Tibial nerve (tissue), 4 donors: ENCODE measurements at regions not wholly inside any gene's neighbourhood (a gene's known extent, or its start where the extent isn't known, plus 50 kb on each side); places are given as distances from the start of the nearest gene placed in this dataset.
"Not testable (repeated sequence)": the region's sequence is repeated elsewhere in the genome, so short reads cannot be mapped to it uniquely, and the experiment has no call there.

ENCODE experiments used
- DNase-seq, 2 donors: peaks; one replicate each; pipeline ENCODE4 v3.0.0-alpha.2; 2019; ENCODE audit warnings: low spot score in 2 of 2
- H3K27ac ChIP-seq, 4 donors: fragments of 200-600 bp; sonication (generic) in 3 of 4; one replicate each; pipeline ENCODE4 v1.5.1; 2017 to 2019; ENCODE audit warnings: mild to moderate bottlenecking in 1 of 4
- H3K27me3 ChIP-seq, 2 donors: fragments of 200-600 bp; sonication (generic) in 1 of 2; one replicate each; pipeline versions ENCODE4 v1.5.1 to v1.6.0; 2017 to 2019
- H3K36me3 ChIP-seq, 3 donors: fragments of 200-600 bp; sonication (generic); one replicate each; pipeline ENCODE4 v1.5.1; 2018 to 2019
- H3K4me1 ChIP-seq, 4 donors: fragments of 200-600 bp; sonication (generic) in 3 of 4; one replicate each; pipeline ENCODE4 v1.5.1; 2017 to 2019
- H3K4me3 ChIP-seq, 4 donors: fragments of 200-600 bp; sonication (generic) in 3 of 4; one replicate each; pipeline ENCODE4 v1.5.1; 2017 to 2019; ENCODE audit warnings: mild to moderate bottlenecking in 1 of 4, moderate library complexity in 1 of 4
- H3K9me3 ChIP-seq, 4 donors: fragments of 200-600 bp; sonication (generic) in 3 of 4; one replicate each; pipeline ENCODE4 v1.5.1; 2017 to 2019
- EP300 ChIP-seq, 2 donors: sonication (generic); formaldehyde crosslinking; IDR thresholded peaks; one replicate each; pipeline ENCODE4 v1.6.1; 2017; ENCODE audit warnings: antibody characterized with exemption in 2 of 2, mild to moderate bottlenecking in 1 of 2
- POLR2A ChIP-seq, 2 donors: fragments of 450-650 bp; IDR thresholded peaks; one replicate each; pipeline ENCODE4 v1.6.1; 2017; ENCODE audit warnings: antibody characterized with exemption in 2 of 2, mild to moderate bottlenecking in 2 of 2, moderate library complexity in 2 of 2
- WGBS, 2 donors: methylation state at CpG; one replicate each; pipeline ENCODE4 v1.1.5; 2018; 5-methylcytosine and 5-hydroxymethylcytosine counted together
- TF ChIP-seq, protein P1 (sequence below), 5 experiments: fragments of 200-600 bp in 3 of 5; fragments of 450-650 bp in 2 of 5; sonication (generic) in 3 of 5; IDR thresholded peaks; one replicate each; pipeline ENCODE4 v1.5.1; 2016 to 2019; ENCODE audit warnings: antibody characterized with exemption in 5 of 5, mild to moderate bottlenecking in 3 of 5, moderate library complexity in 2 of 5

DNA sequence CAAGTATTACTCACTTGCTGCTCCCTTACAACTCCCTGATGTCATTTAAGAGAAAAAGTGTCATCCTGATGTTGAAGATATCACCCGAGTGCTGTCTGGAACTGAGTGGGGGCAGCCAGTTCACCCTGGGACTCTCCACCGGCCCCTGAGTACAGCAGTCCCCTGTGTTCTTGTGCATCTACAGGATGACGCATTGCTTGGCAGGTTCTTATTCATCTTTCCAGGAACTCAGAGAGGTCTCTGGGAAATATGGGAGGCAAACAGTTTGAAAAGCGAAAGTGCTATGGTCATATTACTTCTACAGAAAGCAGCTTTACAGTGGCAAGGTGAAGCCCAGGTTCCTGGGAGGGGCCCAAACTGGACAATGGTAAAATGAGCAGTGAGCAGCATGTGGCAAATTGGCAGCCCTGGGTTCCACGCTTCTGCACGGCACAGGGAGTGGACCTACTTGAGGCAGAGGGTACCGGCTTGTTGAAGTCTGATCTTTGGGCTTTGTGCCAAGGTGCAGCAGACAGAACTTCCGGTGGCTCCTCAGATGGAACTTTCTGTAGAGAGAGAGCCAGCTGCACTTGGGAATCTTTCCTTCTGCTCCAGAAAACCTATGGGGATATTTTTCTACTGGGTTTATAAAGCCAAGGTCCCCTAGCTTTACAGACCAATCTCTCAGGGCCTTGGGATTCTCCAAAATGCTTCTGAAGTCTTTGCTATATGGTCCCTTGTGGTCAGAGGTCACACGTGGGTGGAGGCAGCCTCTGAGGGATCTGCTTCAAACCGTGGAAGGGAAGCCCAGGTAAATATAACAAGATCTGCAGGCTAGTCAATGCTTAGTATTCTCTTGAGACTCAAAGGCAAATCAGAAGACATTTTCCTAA is 128.3 kb downstream of the MAP3K7 start:
- TF ChIP-seq, protein P1, sequence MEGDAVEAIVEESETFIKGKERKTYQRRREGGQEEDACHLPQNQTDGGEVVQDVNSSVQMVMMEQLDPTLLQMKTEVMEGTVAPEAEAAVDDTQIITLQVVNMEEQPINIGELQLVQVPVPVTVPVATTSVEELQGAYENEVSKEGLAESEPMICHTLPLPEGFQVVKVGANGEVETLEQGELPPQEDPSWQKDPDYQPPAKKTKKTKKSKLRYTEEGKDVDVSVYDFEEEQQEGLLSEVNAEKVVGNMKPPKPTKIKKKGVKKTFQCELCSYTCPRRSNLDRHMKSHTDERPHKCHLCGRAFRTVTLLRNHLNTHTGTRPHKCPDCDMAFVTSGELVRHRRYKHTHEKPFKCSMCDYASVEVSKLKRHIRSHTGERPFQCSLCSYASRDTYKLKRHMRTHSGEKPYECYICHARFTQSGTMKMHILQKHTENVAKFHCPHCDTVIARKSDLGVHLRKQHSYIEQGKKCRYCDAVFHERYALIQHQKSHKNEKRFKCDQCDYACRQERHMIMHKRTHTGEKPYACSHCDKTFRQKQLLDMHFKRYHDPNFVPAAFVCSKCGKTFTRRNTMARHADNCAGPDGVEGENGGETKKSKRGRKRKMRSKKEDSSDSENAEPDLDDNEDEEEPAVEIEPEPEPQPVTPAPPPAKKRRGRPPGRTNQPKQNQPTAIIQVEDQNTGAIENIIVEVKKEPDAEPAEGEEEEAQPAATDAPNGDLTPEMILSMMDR (IDR thresholded peaks at IDR 0.05), result no peak
- TF ChIP-seq POLR2A (IDR thresholded peaks at IDR 0.05), result no peak
- TF ChIP-seq EP300 (IDR thresholded peaks at IDR 0.05), result no peak
- Histone ChIP-seq H3K4me3 (no peak overlapping the region), H3K36me3 (no peaks in the 10 kb centered on the region), H3K9me3 (no peaks in the 10 kb centered on the region), H3K27me3 (no peaks in the 10 kb centered on the region), H3K4me1 (no peaks in the 10 kb centered on the region), H3K27ac (no peak overlapping the region)
- DNase-seq, result no peak
- WGBS, 2 donors, result 65 to 71% methylated on average over 9 to 10 of the region's 10 CpGs

DNA sequence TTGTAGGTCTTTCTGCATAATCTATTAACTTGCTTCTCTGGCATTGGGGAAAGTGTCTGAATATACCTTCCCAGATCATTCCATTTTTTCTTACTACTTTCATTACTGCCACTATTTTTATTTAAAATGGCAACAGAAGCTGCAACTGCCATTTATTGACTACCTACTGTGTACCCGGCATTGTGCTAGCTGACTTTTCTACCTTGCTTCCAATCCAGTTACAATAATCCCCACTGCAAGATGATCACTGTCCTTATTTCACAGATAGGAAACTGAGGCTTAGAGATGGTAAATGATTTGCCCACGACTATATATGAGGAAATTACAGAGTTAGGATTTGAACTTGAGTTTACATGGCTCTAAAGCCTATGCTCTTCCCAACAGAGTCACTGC is 129.0 kb downstream of the MAP3K7 start:
- no peak for DNase-seq
- H3K36me3 ChIP-seq, result no peaks in the 10 kb centered on the region
- H3K4me3 ChIP-seq, result no peak overlapping the region
- H3K9me3 ChIP-seq, result no peaks in the 10 kb centered on the region
- H3K4me1 ChIP-seq, result no peaks in the 10 kb centered on the region
- 96 to 97% methylated on average over 2 of the region's 2 CpGs for WGBS, 2 donors
- H3K27me3 ChIP-seq, result no peaks in the 10 kb centered on the region
- TF ChIP-seq POLR2A (IDR thresholded peaks at IDR 0.05), result no peak
- TF ChIP-seq EP300 (IDR thresholded peaks at IDR 0.05), result no peak
- TF ChIP-seq, protein P1 (IDR thresholded peaks at IDR 0.05), result no peak
- H3K27ac ChIP-seq, result no peak overlapping the region

DNA sequence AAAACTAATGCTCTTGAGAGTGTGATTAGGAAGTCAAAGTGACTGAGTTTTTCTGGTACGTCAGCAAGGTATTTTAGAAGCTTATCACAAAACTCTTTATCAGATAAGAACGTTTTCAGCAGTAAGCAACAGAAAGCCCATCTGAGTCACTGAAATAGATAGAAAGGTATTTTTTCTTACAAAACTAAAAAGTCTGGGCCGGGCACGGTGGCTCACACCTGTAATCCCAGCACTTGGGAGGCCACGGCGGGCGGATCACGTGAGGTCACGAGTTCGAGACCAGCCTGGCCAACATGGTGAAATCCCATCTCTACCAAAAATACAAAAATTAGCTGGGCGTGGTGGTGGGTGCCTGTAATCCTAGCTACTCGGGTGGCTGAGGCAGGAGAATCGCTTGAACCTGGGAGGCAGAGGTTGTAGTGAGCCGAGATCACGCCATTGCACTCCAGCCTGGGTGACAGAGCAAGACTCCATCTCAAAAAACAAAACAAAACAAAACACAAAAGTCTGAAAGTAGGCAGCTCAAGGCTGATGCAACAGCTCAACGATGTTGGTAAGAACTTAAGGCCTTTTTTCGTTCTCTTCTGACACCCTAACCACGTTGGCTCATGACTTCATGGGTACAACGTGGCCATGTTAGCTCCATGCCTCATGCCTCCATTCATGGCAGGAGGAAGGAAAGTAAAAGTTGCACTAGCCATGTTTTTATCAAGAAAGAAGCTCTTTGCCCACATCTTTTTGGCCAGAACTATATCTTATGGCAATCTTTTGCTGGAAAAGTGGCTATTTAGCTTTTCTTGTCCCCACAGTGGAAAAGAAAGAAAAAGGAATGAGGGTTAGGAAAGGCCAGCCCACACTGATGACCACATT is 129.6 kb downstream of the MAP3K7 start:
- not testable (repeated sequence) for H3K9me3 ChIP-seq, H3K4me3 ChIP-seq, H3K27ac ChIP-seq, DNase-seq, H3K4me1 ChIP-seq, H3K36me3 ChIP-seq, H3K27me3 ChIP-seq
- WGBS, 2 donors, result 92 to 93% methylated on average over 19 of the region's 19 CpGs

DNA sequence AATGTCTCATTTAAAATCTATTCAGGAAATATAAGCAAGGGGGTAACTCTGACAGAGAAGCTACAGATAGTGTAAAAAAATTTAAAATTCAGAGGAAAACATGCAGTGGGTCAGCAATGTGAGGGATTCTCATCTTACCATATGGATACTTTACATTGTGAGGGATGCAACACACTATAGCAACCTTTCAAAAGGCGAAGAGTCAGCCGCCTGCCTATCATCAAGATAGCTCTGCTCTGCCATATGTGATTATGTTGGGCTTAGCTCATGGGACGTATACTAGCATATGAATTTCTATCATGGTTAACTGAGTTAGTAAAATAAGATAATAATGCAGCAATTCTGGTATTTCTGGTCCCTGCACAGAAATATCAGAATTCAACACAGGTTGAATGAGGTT is 130.9 kb downstream of the MAP3K7 start:
- Histone ChIP-seq H3K27ac (no peak overlapping the region), H3K36me3 (no peaks in the 10 kb centered on the region), H3K9me3 (no peaks in the 10 kb centered on the region), H3K4me1 (no peaks in the 10 kb centered on the region), H3K4me3 (no peak overlapping the region), H3K27me3 (no peaks in the 10 kb centered on the region)
- TF ChIP-seq EP300 (IDR thresholded peaks at IDR 0.05), result no peak
- TF ChIP-seq, protein P1 (IDR thresholded peaks at IDR 0.05), result no peak
- TF ChIP-seq POLR2A (IDR thresholded peaks at IDR 0.05), result no peak
- DNase-seq, result no peak
- WGBS, 2 donors, result 77 to 83% methylated on average over 3 of the region's 3 CpGs

DNA sequence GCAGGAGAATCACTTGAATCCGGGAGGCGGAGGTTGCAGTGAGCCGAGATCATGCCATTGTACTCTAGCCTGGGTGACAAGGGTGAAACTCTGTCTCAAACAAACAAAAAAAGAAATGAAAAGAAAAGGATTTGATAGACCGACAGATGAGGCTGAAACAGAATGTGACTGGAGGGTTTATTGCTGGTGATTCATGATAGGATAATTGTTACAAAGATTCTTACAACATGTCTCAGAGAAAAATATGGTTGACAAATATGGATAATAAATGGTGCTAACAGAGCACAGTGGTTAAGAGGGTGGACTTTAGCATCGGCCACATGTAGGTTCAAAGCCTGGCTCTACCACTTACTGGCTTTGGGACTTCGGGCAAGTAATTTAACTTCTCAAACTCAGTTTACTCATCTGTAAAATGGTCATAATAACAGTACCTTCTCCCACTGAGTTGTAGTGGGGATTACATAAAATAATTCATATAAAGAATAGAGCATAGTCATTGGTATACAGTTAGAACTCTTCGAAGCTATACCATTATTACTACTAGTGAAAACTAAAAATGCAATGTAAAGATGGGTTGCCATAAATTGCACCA is 131.9 kb downstream of the MAP3K7 start:
- WGBS, 2 donors, result 84 to 87% methylated on average over 7 of the region's 7 CpGs
- DNase-seq, result no peak
- no peak overlapping the region for H3K4me3 ChIP-seq
- no peaks in the 10 kb centered on the region for H3K36me3 ChIP-seq
- H3K27ac ChIP-seq, result no peak overlapping the region
- no peaks in the 10 kb centered on the region for H3K27me3 ChIP-seq
- no peak for TF ChIP-seq EP300 (IDR thresholded peaks at IDR 0.05)
- TF ChIP-seq, protein P1 (IDR thresholded peaks at IDR 0.05), result no peak
- no peak for TF ChIP-seq POLR2A (IDR thresholded peaks at IDR 0.05)
- H3K4me1 ChIP-seq, result no peaks in the 10 kb centered on the region
- no peaks in the 10 kb centered on the region for H3K9me3 ChIP-seq
